Stomach (tissue), 8 donors: ENCODE measurements at regions not wholly inside any gene's neighbourhood (a gene's known extent, or its start where the extent isn't known, plus 50 kb on each side); places are given as distances from the start of the nearest gene placed in this dataset.

Source experiments
- DNase-seq, 2 donors: peaks; one replicate each; pipeline versions ENCODE4 v3.0.0 to v3.0.0-alpha.2; 2013 to 2019
- H3K27ac ChIP-seq, 5 donors: fragments of 200-600 bp in 4 of 5; sonication (generic) in 4 of 5; one replicate each; pipeline ENCODE4 v1.5.1; 2013 to 2019; ENCODE audit warnings: mild to moderate bottlenecking in 1 of 5, moderate library complexity in 1 of 5
- H3K27me3 ChIP-seq, 3 donors: fragments of 200-600 bp; sonication (generic); one replicate each; pipeline ENCODE4 v1.5.1; 2017 to 2019; ENCODE audit warnings: mixed run types in 1 of 3
- H3K36me3 ChIP-seq, 4 donors: fragments of 200-600 bp; sonication (generic); 1 replicate in 3 of 4; 2 replicates in 1 of 4; pipeline ENCODE4 v1.5.1; 2016 to 2019
- H3K4me1 ChIP-seq, 4 donors: fragments of 200-600 bp; sonication (generic); one replicate each; pipeline ENCODE4 v1.5.1; 2016 to 2019
- H3K4me3 ChIP-seq, 4 donors: fragments of 200-600 bp; sonication (generic) in 3 of 4; one replicate each; pipeline ENCODE4 v1.5.1; 2016 to 2019; ENCODE audit warnings: mild to moderate bottlenecking in 1 of 4
- H3K9me3 ChIP-seq, 4 donors: fragments of 200-600 bp; sonication (generic); one replicate each; pipeline ENCODE4 v1.5.1; 2016 to 2019
- CTCF ChIP-seq, 7 experiments: fragments of 450-650 bp in 4 of 7; fragments of 200-600 bp in 3 of 7; sonication (generic) in 3 of 7; IDR thresholded peaks; one replicate each; pipeline ENCODE4 v1.5.1; 2016 to 2019; ENCODE audit warnings: antibody characterized with exemption in 7 of 7, control low read depth in 2 of 7, mild to moderate bottlenecking in 1 of 7
- EP300 ChIP-seq: sonication (generic); formaldehyde crosslinking; IDR thresholded peaks from one replicate; pipeline ENCODE4 v1.6.1; 2017; ENCODE audit warnings: antibody characterized with exemption
- POLR2A ChIP-seq, 4 donors: fragments of 450-650 bp; IDR thresholded peaks; one replicate each; pipeline ENCODE4 v1.6.1; 2016; ENCODE audit warnings: antibody characterized with exemption in 4 of 4, control low read depth in 2 of 4, mild to moderate bottlenecking in 1 of 4, moderate library complexity in 1 of 4
- POLR2AphosphoS5 ChIP-seq, 3 donors: sonication (generic); formaldehyde crosslinking; IDR thresholded peaks; one replicate each; pipeline ENCODE4 v1.6.1; 2016; ENCODE audit warnings: antibody characterized with exemption in 3 of 3
- WGBS, 5 donors: extraction: QIAGEN DNeasy Blood & Tissue Kit in 3 of 5; methylation state at CpG; one replicate each; pipeline versions ENCODE4 v1.1.5 to v1.1.7; 2013 to 2018; 5-methylcytosine and 5-hydroxymethylcytosine counted together
- intact Hi-C: fragments of 100-400 bp; cut with DNase I; formaldehyde crosslinking; loops from one replicate; pipeline ENCODE4 v1.15.1; 2023; ENCODE audit warnings: low total_unique reads
- donor health status: healthy with polysubstance abuse.
- donor health status: Bipolar disorder and iron deficiency.
- donor health status: healthy.

- Histone ChIP-seq H3K36me3 (no peaks in the 10 kb centered on the region), H3K9me3 (no peaks in the 10 kb centered on the region), H3K27me3 (no peaks in the 10 kb centered on the region), H3K4me1 (peaks cover 0 to 8% (median 0%) of the 10 kb centered on the region in 4 donors), H3K4me3 (no peak overlapping the region), H3K27ac (no peak overlapping the region)
- TF ChIP-seq CTCF (IDR thresholded peaks at IDR 0.05): no peak
- TF ChIP-seq POLR2A (IDR thresholded peaks at IDR 0.05): no peak
- TF ChIP-seq POLR2AphosphoS5 (IDR thresholded peaks at IDR 0.05): no peak
- no peak for TF ChIP-seq EP300
- DNase-seq: no peak
- intact Hi-C loops: no loop called here
- 87 to 95% (median 95%) methylated on average over 6 of the region's 6 CpGs for WGBS, 5 donors
These were observed 135.3 kb upstream of the FOXQ1 start for GRCh38 chr6:1176567-1176966.

DNA sequence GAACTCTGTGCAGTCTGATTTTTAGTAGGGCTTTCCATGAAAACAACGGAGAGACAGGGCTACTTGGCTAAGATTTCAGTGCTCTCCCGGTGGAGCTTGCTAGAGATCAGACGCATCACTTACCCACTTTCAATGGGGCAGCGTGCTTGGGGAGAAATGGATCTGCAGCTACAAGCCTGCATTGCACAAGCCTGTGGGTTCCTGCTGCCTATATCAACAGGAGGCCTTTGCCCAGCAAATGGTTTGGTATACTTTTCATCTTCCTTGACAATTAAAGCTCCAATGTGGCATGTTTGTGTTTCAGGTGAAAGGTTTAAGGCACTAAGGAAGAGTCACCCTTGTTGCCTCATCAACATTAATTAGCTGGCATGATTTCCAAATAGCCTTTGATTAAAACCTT, 136.0 kb upstream of the FOXQ1 start:
- Histone ChIP-seq H3K27ac (no peak overlapping the region), H3K27me3 (no peaks in the 10 kb centered on the region), H3K36me3 (no peaks in the 10 kb centered on the region), H3K4me3 (no peak overlapping the region), H3K4me1 (peaks cover 0 to 8% (median 0%) of the 10 kb centered on the region in 4 donors), H3K9me3 (no peaks in the 10 kb centered on the region)
- TF ChIP-seq POLR2AphosphoS5 (IDR thresholded peaks at IDR 0.05) (no peak), CTCF (IDR thresholded peaks at IDR 0.05) (no peak), POLR2A (IDR thresholded peaks at IDR 0.05) (no peak), EP300 (no peak)
- no peak for DNase-seq
- intact Hi-C loops: no loop called here
- 83 to 90% (median 88%) methylated on average over 4 of the region's 4 CpGs for WGBS, 5 donors

- intact Hi-C loops: no loop called here
- Histone ChIP-seq H3K27me3 (no peaks in the 10 kb centered on the region), H3K27ac (no peak overlapping the region), H3K4me1 (peaks cover 0 to 4% (median 1%) of the 10 kb centered on the region in 4 donors), H3K36me3 (no peaks in the 10 kb centered on the region), H3K9me3 (no peaks in the 10 kb centered on the region), H3K4me3 (no peak overlapping the region)
- peak in 1 of 2 donors; percentile 76 for DNase-seq
- WGBS, 5 donors: 55 to 67% (median 60%) methylated on average over 7 to 8 of the region's 8 CpGs
- TF ChIP-seq CTCF (IDR thresholded peaks at IDR 0.05) (no peak), POLR2AphosphoS5 (IDR thresholded peaks at IDR 0.05) (no peak), EP300 (no peak), POLR2A (IDR thresholded peaks at IDR 0.05) (no peak)
These were observed 141.1 kb upstream of the FOXQ1 start for GRCh38 chr6:1170794-1171193.

GRCh38 chr6:1164600-1164999, 147.3 kb upstream of the FOXQ1 start:
- intact Hi-C loops: no loop called here
- Histone ChIP-seq H3K4me1 (peaks cover 6 to 25% (median 13%) of the 10 kb centered on the region in 4 donors), H3K27me3 (no peaks in the 10 kb centered on the region)

More at GRCh38 chr6:1164600-1164999, 147.3 kb upstream of the FOXQ1 start:
- Histone ChIP-seq H3K36me3 (no peaks in the 10 kb centered on the region), H3K4me3 (no peak overlapping the region), H3K9me3 (no peaks in the 10 kb centered on the region), H3K27ac (peak overlapping the region in 2 of 5 donors; percentile 2 to 24)
- WGBS, 5 donors: 76 to 88% (median 83%) methylated on average over 4 to 5 of the region's 5 CpGs
- DNase-seq: no peak
- TF ChIP-seq POLR2A (IDR thresholded peaks at IDR 0.05) (no peak), POLR2AphosphoS5 (IDR thresholded peaks at IDR 0.05) (no peak), CTCF (IDR thresholded peaks at IDR 0.05) (no peak), EP300 (no peak)
